ENCODE measurements at regions not wholly inside any gene's neighbourhood (a gene's known extent, or its start where the extent isn't known, plus 50 kb on each side); places are given as distances from the start of the nearest gene placed in this dataset.
"Not testable (repeated sequence)": the region's sequence is repeated elsewhere in the genome, so short reads cannot be mapped to it uniquely, and the experiment has no call there.

- TF ChIP-seq CTCF (conservative IDR thresholded peaks at IDR 0.05; ENCODE audit: low read depth, low read length); POLR2A (IDR thresholded peaks at IDR 0.05; ENCODE audit: low read depth, low read length); BHLHE40 (IDR thresholded peaks at IDR 0.05; ENCODE audit: low read depth, low read length): not testable (repeated sequence)
Measured at GRCh38 chr1:219704331-219704730, 91.4 kb upstream of the ZC3H11B start.
